HG02610 (cell line): ENCODE measurements at regions not wholly inside any gene's neighbourhood (a gene's known extent, or its start where the extent isn't known, plus 50 kb on each side); places are given as distances from the start of the nearest gene placed in this dataset.

Source experiments
- ATAC-seq: cut with Tn5 transposase; IDR thresholded peaks from one replicate; pipeline ENCODE4 v1.9.1; 2021; ENCODE audit warnings: mild to moderate bottlenecking, moderate library complexity; ENCODE audit not compliant: unreplicated experiment

- no peak for ATAC-seq
These were observed 150.4 kb upstream of the GAREM1 start for GRCh38 chr18:32621034-32621433.

GRCh38 chr18:32618546-32618945 lies 147.9 kb upstream of the GAREM1 start:
- ATAC-seq: no peak

GRCh38 chr18:32613821-32614220 lies 143.1 kb upstream of the GAREM1 start:
- no peak for ATAC-seq

- ATAC-seq: no peak
These were observed 142.0 kb upstream of the GAREM1 start for GRCh38 chr18:32612651-32613050.

- ATAC-seq: no peak
These were observed 139.5 kb upstream of the GAREM1 start for GRCh38 chr18:32610176-32610575.

- no peak for ATAC-seq
These were observed 137.1 kb upstream of the GAREM1 start for GRCh38 chr18:32607816-32608215.

GRCh38 chr18:32598144-32598543 lies 127.5 kb upstream of the GAREM1 start:
- ATAC-seq: no peak

- ATAC-seq: no peak
These were observed 125.8 kb upstream of the GAREM1 start for GRCh38 chr18:32596501-32596900.

GRCh38 chr18:32595832-32596231 lies 125.2 kb upstream of the GAREM1 start:
- no peak for ATAC-seq

- no peak for ATAC-seq
These were observed 117.5 kb upstream of the GAREM1 start for GRCh38 chr18:32588191-32588590.

GRCh38 chr18:32583431-32583830 lies 112.7 kb upstream of the GAREM1 start:
- ATAC-seq: no peak

- ATAC-seq: no peak
These were observed 111.8 kb upstream of the GAREM1 start for GRCh38 chr18:32582455-32582854.

GRCh38 chr18:32577561-32577960 lies 106.9 kb upstream of the GAREM1 start:
- ATAC-seq: no peak

- no peak for ATAC-seq
These were observed 105.7 kb upstream of the GAREM1 start for GRCh38 chr18:32576296-32576916.

GRCh38 chr18:32566960-32567359 lies 96.3 kb upstream of the GAREM1 start:
- ATAC-seq: no peak

GRCh38 chr18:32553640-32554365 lies 83.1 kb upstream of the GAREM1 start:
- no peak for ATAC-seq

- no peak for ATAC-seq
These were observed 82.5 kb upstream of the GAREM1 start for GRCh38 chr18:32553174-32553573.

GRCh38 chr18:32552421-32553030 lies 81.8 kb upstream of the GAREM1 start:
- peak; percentile 86 for ATAC-seq

- ATAC-seq: no peak
These were observed 80.3 kb upstream of the GAREM1 start for GRCh38 chr18:32550963-32551362.

- ATAC-seq: peak; percentile 79
These were observed 78.8 kb upstream of the GAREM1 start for GRCh38 chr18:32549248-32550110.

GRCh38 chr18:32548688-32549087 lies 78.0 kb upstream of the GAREM1 start:
- no peak for ATAC-seq
